NCI-H1105 treated with DMSO at 0.1 percent for 48 hours (cell line): ENCODE measurements at regions not wholly inside any gene's neighbourhood (a gene's known extent, or its start where the extent isn't known, plus 50 kb on each side); places are given as distances from the start of the nearest gene placed in this dataset.

Source experiments
- DNase-seq: peaks from one replicate; lab custom pipeline; 2025; lab: John Stamatoyannopoulos, UW

GRCh38 chr9:130781569-130781968 lies 53.5 kb upstream of the ABL1 start:
- DNase-seq: no peak

- no peak for DNase-seq
Measured at GRCh38 chr9:130782886-130783530, 52.0 kb upstream of the ABL1 start.

GRCh38 chr9:130785053-130785452 lies 50.0 kb upstream of the ABL1 start:
- no peak for DNase-seq
